Skeletal muscle tissue (tissue), 3 donors: ENCODE measurements at regions not wholly inside any gene's neighbourhood (a gene's known extent, or its start where the extent isn't known, plus 50 kb on each side); places are given as distances from the start of the nearest gene placed in this dataset.

ENCODE experiments used
- H3K27ac ChIP-seq: one replicate; pipeline ENCODE4 v1.7.0; 2013; ENCODE audit warnings: mild to moderate bottlenecking, low read depth, low read length, inconsistent platforms
- H3K27me3 ChIP-seq, 3 donors: one replicate each; pipeline ENCODE4 v1.7.0; 2013; ENCODE audit warnings: low read length in 3 of 3; ENCODE audit not compliant: control insufficient read depth in 3 of 3, insufficient read depth in 3 of 3
- H3K36me3 ChIP-seq, 3 donors: one replicate each; pipeline ENCODE4 v1.7.0; 2013; ENCODE audit warnings: low read length in 3 of 3; ENCODE audit not compliant: control insufficient read depth in 3 of 3, insufficient read depth in 3 of 3
- H3K4me1 ChIP-seq, 3 donors: one replicate each; pipeline ENCODE4 v1.7.0; 2013; ENCODE audit warnings: low read length in 3 of 3, mild to moderate bottlenecking in 3 of 3; ENCODE audit not compliant: control insufficient read depth in 3 of 3, insufficient read depth in 3 of 3
- H3K4me3 ChIP-seq, 3 donors: one replicate each; pipeline ENCODE4 v1.7.0; 2013; ENCODE audit warnings: low read length in 3 of 3
- H3K9ac ChIP-seq, 3 donors: one replicate each; pipeline ENCODE4 v1.7.0; 2013; ENCODE audit warnings: low read length in 3 of 3, mild to moderate bottlenecking in 3 of 3, moderate library complexity in 2 of 3, low read depth in 1 of 3
- H3K9me3 ChIP-seq, 3 donors: one replicate each; pipeline ENCODE4 v1.7.0; 2013; ENCODE audit warnings: low read length in 3 of 3; ENCODE audit not compliant: control insufficient read depth in 3 of 3
- donor health status: Osteomylitis.

DNA sequence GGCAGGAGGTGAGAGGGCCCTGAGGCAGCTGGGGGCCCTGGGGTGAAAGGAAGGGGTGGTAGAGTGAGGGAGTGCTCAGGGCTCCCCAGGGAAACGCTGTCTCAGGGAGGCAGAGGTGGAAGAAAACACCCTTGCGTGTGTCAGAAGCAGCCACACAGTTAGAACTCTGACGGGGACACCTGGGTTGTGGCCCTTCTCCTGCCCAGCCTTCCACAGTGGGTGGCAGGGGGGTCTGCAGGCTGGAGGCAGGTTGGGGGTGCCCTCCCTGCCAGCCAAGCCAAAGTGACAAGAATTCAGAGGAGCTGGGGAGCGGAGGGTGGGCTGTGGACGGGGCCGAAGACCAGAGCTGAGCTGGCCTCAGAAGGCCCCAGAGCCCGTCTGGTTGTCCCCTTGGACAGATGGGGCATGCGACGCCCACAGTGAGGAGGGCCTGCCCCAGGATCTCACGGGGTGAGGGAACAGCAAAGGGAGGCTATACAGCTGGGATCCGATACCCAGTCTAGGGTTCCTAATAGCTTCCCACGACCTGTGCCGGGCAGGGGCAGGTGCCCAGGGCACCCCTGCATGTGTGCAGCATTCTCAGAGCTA, 105.2 kb upstream of the ADRA2C start:
- H3K27ac ChIP-seq: no peak overlapping the region
- no peak overlapping the region for H3K4me3 ChIP-seq
- no peaks in the 10 kb centered on the region for H3K36me3 ChIP-seq
- H3K27me3 ChIP-seq: peaks cover 68 to 88% (median 71%) of the 10 kb centered on the region in 3 donors
- no peak overlapping the region for H3K9ac ChIP-seq
- no peaks in the 10 kb centered on the region for H3K9me3 ChIP-seq
- H3K4me1 ChIP-seq: peaks cover 0 to 6% (median 2%) of the 10 kb centered on the region in 3 donors

- H3K9ac ChIP-seq: no peak overlapping the region
These were observed 105.9 kb upstream of the ADRA2C start for GRCh38 chr4:3660086-3660927.

DNA sequence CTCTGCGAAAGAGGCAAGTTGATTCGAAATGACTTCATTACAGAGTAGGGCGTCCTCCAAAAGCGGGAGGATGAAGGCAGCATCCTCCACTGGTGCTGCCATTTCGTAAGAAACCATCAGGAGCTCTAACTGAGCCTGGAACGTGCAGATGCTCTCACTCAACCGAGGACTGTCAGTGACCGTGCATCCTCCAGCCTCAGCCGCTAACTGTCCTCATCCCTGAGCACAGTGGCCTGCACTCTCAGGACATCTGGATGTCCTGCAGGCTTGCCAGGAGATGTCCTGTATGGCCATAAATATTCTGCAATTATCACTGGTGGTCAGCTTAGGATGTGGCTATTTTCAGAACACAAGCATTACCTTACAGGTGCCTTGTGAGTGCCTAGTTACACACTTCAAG, 107.1 kb upstream of the ADRA2C start:
- Histone ChIP-seq H3K9ac (no peak overlapping the region), H3K27ac (no peak overlapping the region), H3K4me3 (no peak overlapping the region), H3K4me1 (peaks cover 0 to 6% (median 2%) of the 10 kb centered on the region in 3 donors), H3K9me3 (no peaks in the 10 kb centered on the region), H3K36me3 (no peaks in the 10 kb centered on the region), H3K27me3 (peaks cover 82 to 91% (median 84%) of the 10 kb centered on the region in 3 donors)

More at GRCh38 chr4:3660086-3660927, 105.9 kb upstream of the ADRA2C start:
- no peaks in the 10 kb centered on the region for H3K36me3 ChIP-seq
- no peak overlapping the region for H3K27ac ChIP-seq
- H3K9me3 ChIP-seq: no peaks in the 10 kb centered on the region
- peaks cover 74 to 86% (median 75%) of the 10 kb centered on the region in 3 donors for H3K27me3 ChIP-seq
- H3K4me3 ChIP-seq: no peak overlapping the region
- peaks cover 0 to 6% (median 2%) of the 10 kb centered on the region in 3 donors for H3K4me1 ChIP-seq

DNA sequence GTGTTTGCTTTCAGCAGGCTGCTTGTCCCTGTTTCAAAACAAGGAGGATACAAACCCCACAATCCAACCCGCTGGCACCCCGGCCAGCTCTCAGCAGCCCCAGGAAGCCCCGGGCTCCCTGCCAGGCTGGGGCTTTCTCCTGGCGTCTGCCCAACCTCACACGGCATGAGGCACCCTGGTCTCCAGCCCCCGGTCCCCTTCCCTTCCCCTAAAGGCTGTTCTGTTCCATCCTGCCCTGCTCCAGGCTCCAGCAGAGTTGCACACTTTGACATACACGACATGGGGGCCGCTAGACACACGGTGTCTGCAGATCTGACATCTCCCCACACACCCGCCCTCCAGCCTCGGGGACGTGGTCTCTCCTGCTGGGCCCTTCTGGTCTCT, 107.7 kb upstream of the ADRA2C start:
- no peaks in the 10 kb centered on the region for H3K36me3 ChIP-seq
- no peak overlapping the region for H3K27ac ChIP-seq
- no peak overlapping the region for H3K4me3 ChIP-seq
- H3K27me3 ChIP-seq: peaks cover 82 to 92% (median 84%) of the 10 kb centered on the region in 3 donors
- H3K4me1 ChIP-seq: peaks cover 0 to 6% (median 2%) of the 10 kb centered on the region in 3 donors
- no peak overlapping the region for H3K9ac ChIP-seq
- no peaks in the 10 kb centered on the region for H3K9me3 ChIP-seq

DNA sequence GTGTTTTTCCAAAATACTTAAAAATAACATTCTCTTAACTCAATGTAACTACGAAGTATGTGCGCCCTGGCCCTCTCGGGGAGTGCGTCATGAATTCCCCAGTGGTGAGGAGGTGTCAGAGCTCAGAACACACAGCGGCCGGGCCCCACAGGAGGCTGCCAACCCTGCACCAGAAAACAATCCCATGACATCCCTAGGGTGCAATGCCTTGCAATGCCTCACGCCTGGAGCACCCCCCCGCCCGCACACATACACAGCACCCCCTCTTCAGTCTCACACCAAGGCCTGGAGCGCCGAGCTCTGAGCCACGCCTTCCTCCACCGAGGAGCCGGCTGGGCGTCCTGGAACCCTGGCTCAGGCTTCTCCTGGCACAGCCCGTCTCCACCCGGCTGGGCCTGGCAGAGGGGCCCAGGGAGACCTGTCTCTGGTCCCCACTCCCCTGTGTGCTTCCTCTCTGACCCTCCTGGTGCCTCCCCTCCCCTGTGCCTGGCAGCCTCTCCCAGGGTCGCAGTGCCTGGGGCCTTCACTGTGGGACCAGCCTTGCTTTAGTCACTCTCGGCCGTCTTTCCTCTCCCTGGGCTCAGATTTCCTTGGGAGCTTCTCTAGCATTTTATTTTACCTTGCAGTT, 108.2 kb upstream of the ADRA2C start:
- H3K9ac ChIP-seq: no peak overlapping the region
- H3K27me3 ChIP-seq: peaks cover 86 to 96% (median 88%) of the 10 kb centered on the region in 3 donors
- no peak overlapping the region for H3K27ac ChIP-seq

GRCh38 chr4:3656416-3657356, 109.5 kb upstream of the ADRA2C start:
- H3K27me3 ChIP-seq: peaks cover 81 to 95% (median 87%) of the 10 kb centered on the region in 3 donors
- H3K9ac ChIP-seq: no peak overlapping the region
- H3K4me3 ChIP-seq: no peak overlapping the region
- H3K27ac ChIP-seq: no peak overlapping the region
- H3K4me1 ChIP-seq: peaks cover 0 to 6% (median 2%) of the 10 kb centered on the region in 3 donors
- H3K9me3 ChIP-seq: no peaks in the 10 kb centered on the region
- H3K36me3 ChIP-seq: no peaks in the 10 kb centered on the region

More for the DNA sequence above, 108.2 kb upstream of the ADRA2C start:
- Histone ChIP-seq H3K9me3 (no peaks in the 10 kb centered on the region), H3K36me3 (no peaks in the 10 kb centered on the region), H3K4me1 (peaks cover 0 to 6% (median 2%) of the 10 kb centered on the region in 3 donors), H3K4me3 (no peak overlapping the region)

GRCh38 chr4:3655963-3656362, 110.2 kb upstream of the ADRA2C start:
- Histone ChIP-seq H3K4me1 (peaks cover 0 to 6% (median 2%) of the 10 kb centered on the region in 3 donors), H3K9ac (no peak overlapping the region), H3K27ac (no peak overlapping the region), H3K27me3 (peaks cover 74 to 94% (median 85%) of the 10 kb centered on the region in 3 donors), H3K4me3 (no peak overlapping the region), H3K36me3 (no peaks in the 10 kb centered on the region), H3K9me3 (no peaks in the 10 kb centered on the region)

DNA sequence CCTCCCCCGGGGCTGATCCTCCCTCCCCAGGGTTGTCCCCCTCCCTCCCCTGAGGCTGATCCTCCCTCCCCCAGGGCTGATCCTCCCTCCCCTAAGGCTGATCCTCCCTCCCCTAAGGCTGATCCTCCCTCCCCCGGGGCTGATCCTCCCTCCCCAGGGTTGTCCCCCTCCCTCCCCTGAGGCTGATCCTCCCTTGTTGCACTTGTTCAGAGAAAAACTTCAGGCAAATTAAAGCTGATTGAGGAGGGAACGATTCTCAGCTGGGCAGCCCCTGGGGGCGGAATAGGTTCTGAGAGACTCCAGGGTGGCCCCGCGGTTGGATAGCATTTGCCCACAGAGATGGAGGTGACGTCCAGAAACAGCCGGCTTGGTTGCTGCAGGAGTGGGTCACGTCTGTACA, 110.7 kb upstream of the ADRA2C start:
- peaks cover 69 to 94% (median 82%) of the 10 kb centered on the region in 3 donors for H3K27me3 ChIP-seq
- H3K36me3 ChIP-seq: no peaks in the 10 kb centered on the region
- H3K27ac ChIP-seq: no peak overlapping the region
- peaks cover 0 to 3% (median 0%) of the 10 kb centered on the region in 3 donors for H3K4me1 ChIP-seq
- H3K4me3 ChIP-seq: no peak overlapping the region
- H3K9me3 ChIP-seq: no peaks in the 10 kb centered on the region
- H3K9ac ChIP-seq: no peak overlapping the region

GRCh38 chr4:3654036-3654807, 112.0 kb upstream of the ADRA2C start:
- H3K36me3 ChIP-seq: no peaks in the 10 kb centered on the region
- no peak overlapping the region for H3K9ac ChIP-seq
- H3K27me3 ChIP-seq: peaks cover 60 to 86% (median 83%) of the 10 kb centered on the region in 3 donors

More at GRCh38 chr4:3654036-3654807, 112.0 kb upstream of the ADRA2C start:
- Histone ChIP-seq H3K4me3 (no peak overlapping the region), H3K9me3 (no peaks in the 10 kb centered on the region), H3K4me1 (peaks cover 0 to 2% (median 0%) of the 10 kb centered on the region in 3 donors), H3K27ac (no peak overlapping the region)
